H1 (cell line): ENCODE measurements at regions not wholly inside any gene's neighbourhood (a gene's known extent, or its start where the extent isn't known, plus 50 kb on each side); places are given as distances from the start of the nearest gene placed in this dataset.

Experiments
- CTCF ChIP-seq, 3 experiments: IDR thresholded peaks; 1 replicate in 2 of 3; 2 replicates in 1 of 3; pipeline versions ENCODE4 v1.5.1 to v1.6.1; 2011; ENCODE audit warnings: low read length in 3 of 3, mild to moderate bottlenecking in 3 of 3, inconsistent platforms in 2 of 3, low read depth in 1 of 3, moderate library complexity in 1 of 3; ENCODE audit not compliant: insufficient read depth in 1 of 3; ENCODE audit errors: control extremely low read depth in 1 of 3
- EP300 ChIP-seq, 2 experiments: IDR thresholded peaks; 1 replicate in 1 of 2; 2 replicates in 1 of 2; pipeline ENCODE4 v1.6.1; 2011 to 2012; ENCODE audit warnings: low read depth in 2 of 2, low read length in 2 of 2, mild to moderate bottlenecking in 2 of 2, borderline replicate concordance in 1 of 2, inconsistent platforms in 1 of 2, moderate library complexity in 1 of 2
- RNF2 ChIP-seq: fragments of 200-900, 300-1000 bp; sonication (generic); IDR thresholded peaks from 2 replicates; pipeline ENCODE4 v1.7.1; 2016; ENCODE audit warnings: borderline replicate concordance, low read depth, mild to moderate bottlenecking, antibody characterized with exemption, low read length; ENCODE audit not compliant: poor library complexity, severe bottlenecking; ENCODE audit errors: missing control alignments
- SP1 ChIP-seq: IDR thresholded peaks from 2 replicates; pipeline ENCODE4 v1.6.1; 2011; ENCODE audit warnings: low read depth, low read length

GRCh38 chr17:27384726-27385125 lies 71.5 kb upstream of the KSR1 start:
- TF ChIP-seq EP300 (IDR thresholded peaks at IDR 0.05; ENCODE audit: borderline replicate concordance in 1 of 2, low read depth in 2 of 2, low read length in 2 of 2) = no peak
- no peak for TF ChIP-seq CTCF (IDR thresholded peaks at IDR 0.05; ENCODE audit: control extremely low read depth in 1 of 3, insufficient read depth in 1 of 3, low read depth in 1 of 3, low read length in 3 of 3)
- no peak for TF ChIP-seq SP1
- no peak for TF ChIP-seq RNF2
